WERI-Rb-1 (cell line): ENCODE measurements at regions not wholly inside any gene's neighbourhood (a gene's known extent, or its start where the extent isn't known, plus 50 kb on each side); places are given as distances from the start of the nearest gene placed in this dataset.

Experiments
- DNase-seq: peaks from one replicate; pipeline ENCODE4 v3.0.0-alpha.2; 2020
- H3K27ac ChIP-seq: fragments of 250-450 bp; sonication (Bioruptor Pico); 2 replicates; pipeline ENCODE4 v1.5.1; 2020; ENCODE audit warnings: mild to moderate bottlenecking, moderate library complexity
- H3K27me3 ChIP-seq: fragments of 250-450 bp; sonication (Bioruptor Pico); 2 replicates; pipeline ENCODE4 v1.5.1; 2021; ENCODE audit warnings: mild to moderate bottlenecking, low read depth, moderate library complexity; ENCODE audit not compliant: insufficient read depth, severe bottlenecking
- H3K36me3 ChIP-seq: fragments of 250-450 bp; sonication (Bioruptor Pico); 2 replicates; pipeline ENCODE4 v1.5.1; 2020; ENCODE audit warnings: mild to moderate bottlenecking, moderate library complexity
- H3K4me3 ChIP-seq: 2 replicates; pipeline ENCODE4 v1.5.1; 2011; ENCODE audit warnings: low read depth, mild to moderate bottlenecking, control low read depth, low read length
- H3K9me3 ChIP-seq: fragments of 250-450 bp; sonication (Bioruptor Pico); 2 replicates; pipeline ENCODE4 v1.5.1; 2021; ENCODE audit warnings: mild to moderate bottlenecking, moderate library complexity; ENCODE audit not compliant: severe bottlenecking
- TF ChIP-seq, protein P1 (sequence below): IDR thresholded peaks from 2 replicates; pipeline ENCODE4 v1.5.1; 2011; ENCODE audit warnings: low read depth, mild to moderate bottlenecking, control low read depth, inconsistent platforms, low read length

DNA sequence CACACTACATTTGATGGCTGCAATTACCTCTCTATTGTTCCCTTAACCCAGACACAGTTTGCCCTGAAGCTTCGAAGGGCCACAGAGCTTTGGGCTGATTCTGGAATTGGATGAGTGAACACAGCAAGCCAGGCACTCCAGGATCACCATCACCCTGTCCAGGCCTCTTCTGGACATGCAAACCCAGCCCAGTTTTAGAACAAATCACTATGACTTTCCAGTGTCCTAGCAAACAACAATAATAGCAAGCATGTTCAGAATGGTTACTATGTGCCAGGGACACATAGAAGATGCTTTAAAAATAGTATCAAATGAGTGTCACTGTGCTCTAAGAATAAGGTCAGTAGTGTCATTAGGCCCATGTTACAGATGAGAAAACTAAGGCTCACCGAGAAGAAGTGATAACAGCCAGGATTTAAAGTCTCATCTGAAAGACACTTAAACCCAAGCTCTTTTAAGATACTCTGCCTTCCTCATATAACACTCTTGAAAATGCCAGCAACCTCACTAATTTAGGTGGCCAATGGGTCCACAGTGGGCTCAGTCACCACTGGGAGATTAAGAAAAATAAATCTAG, 191.7 kb upstream of the STK17B start:
- H3K27me3 ChIP-seq = no peaks in the 10 kb centered on the region
- no peak overlapping the region for H3K4me3 ChIP-seq
- H3K9me3 ChIP-seq = no peaks in the 10 kb centered on the region
- no peak overlapping the region for H3K27ac ChIP-seq
- no peak for DNase-seq
- no peaks in the 10 kb centered on the region for H3K36me3 ChIP-seq
- TF ChIP-seq, protein P1, sequence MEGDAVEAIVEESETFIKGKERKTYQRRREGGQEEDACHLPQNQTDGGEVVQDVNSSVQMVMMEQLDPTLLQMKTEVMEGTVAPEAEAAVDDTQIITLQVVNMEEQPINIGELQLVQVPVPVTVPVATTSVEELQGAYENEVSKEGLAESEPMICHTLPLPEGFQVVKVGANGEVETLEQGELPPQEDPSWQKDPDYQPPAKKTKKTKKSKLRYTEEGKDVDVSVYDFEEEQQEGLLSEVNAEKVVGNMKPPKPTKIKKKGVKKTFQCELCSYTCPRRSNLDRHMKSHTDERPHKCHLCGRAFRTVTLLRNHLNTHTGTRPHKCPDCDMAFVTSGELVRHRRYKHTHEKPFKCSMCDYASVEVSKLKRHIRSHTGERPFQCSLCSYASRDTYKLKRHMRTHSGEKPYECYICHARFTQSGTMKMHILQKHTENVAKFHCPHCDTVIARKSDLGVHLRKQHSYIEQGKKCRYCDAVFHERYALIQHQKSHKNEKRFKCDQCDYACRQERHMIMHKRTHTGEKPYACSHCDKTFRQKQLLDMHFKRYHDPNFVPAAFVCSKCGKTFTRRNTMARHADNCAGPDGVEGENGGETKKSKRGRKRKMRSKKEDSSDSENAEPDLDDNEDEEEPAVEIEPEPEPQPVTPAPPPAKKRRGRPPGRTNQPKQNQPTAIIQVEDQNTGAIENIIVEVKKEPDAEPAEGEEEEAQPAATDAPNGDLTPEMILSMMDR = no peak

- no peak for DNase-seq
Measured at GRCh38 chr2:196365145-196365544, 193.8 kb upstream of the STK17B start.

GRCh38 chr2:196365923-196366322, 194.5 kb upstream of the STK17B start:
- Histone ChIP-seq H3K27ac (no peak overlapping the region), H3K4me3 (no peak overlapping the region), H3K9me3 (no peaks in the 10 kb centered on the region), H3K27me3 (no peaks in the 10 kb centered on the region), H3K36me3 (no peaks in the 10 kb centered on the region)
- no peak for DNase-seq
- TF ChIP-seq, protein P1 = no peak

More at GRCh38 chr2:196365145-196365544, 193.8 kb upstream of the STK17B start:
- Histone ChIP-seq H3K9me3 (no peaks in the 10 kb centered on the region), H3K27ac (no peak overlapping the region), H3K36me3 (no peaks in the 10 kb centered on the region), H3K4me3 (no peak overlapping the region), H3K27me3 (no peaks in the 10 kb centered on the region)
- TF ChIP-seq, protein P1 = no peak

GRCh38 chr2:196367633-196368032, 196.3 kb upstream of the STK17B start:
- Histone ChIP-seq H3K4me3 (no peak overlapping the region), H3K27me3 (no peaks in the 10 kb centered on the region), H3K27ac (no peak overlapping the region), H3K9me3 (no peaks in the 10 kb centered on the region), H3K36me3 (no peaks in the 10 kb centered on the region)
- TF ChIP-seq, protein P1 = no peak
- DNase-seq = no peak

DNA sequence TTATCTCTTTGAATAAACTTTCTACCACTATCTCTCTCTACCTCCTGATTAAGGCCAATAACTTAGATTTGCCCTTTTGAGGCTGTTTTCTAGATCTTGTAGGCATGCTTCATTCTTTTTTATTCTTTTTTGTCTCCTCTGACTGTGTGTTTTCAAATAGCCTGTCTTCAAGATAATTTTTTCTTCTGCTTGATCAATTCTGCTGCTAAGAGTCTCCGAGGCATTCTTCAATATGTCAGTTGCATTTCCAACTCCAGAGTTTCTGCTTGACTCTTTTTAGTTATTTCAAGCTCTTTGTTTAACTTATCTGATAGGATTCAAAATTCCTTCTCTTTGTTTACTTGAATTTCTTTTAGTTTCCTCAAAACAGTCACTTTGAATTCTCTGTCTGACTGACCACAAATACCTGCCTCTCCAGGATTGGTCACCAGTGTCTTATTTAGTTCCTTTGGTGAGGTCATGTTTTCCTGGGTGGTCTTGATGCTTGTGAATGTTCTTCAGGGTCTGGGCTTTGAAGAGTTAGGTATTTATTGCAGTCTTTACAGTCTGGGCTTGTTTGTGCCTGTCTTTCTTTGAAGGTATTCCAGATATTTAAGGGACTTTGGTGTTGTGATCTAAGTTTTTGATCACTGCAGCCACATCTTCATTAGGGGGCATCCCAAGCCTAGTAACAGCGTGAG, 197.3 kb upstream of the STK17B start:
- Histone ChIP-seq H3K36me3 (no peaks in the 10 kb centered on the region), H3K27me3 (no peaks in the 10 kb centered on the region), H3K4me3 (no peak overlapping the region), H3K27ac (no peak overlapping the region), H3K9me3 (no peaks in the 10 kb centered on the region)
- TF ChIP-seq, protein P1 = no peak
- no peak for DNase-seq

GRCh38 chr2:196369967-196370366, 198.6 kb upstream of the STK17B start:
- DNase-seq = no peak
- no peak overlapping the region for H3K4me3 ChIP-seq

More at GRCh38 chr2:196369967-196370366, 198.6 kb upstream of the STK17B start:
- no peak overlapping the region for H3K27ac ChIP-seq
- no peaks in the 10 kb centered on the region for H3K36me3 ChIP-seq
- H3K9me3 ChIP-seq = no peaks in the 10 kb centered on the region
- H3K27me3 ChIP-seq = no peaks in the 10 kb centered on the region
- TF ChIP-seq, protein P1 = no peak
